ENCODE measurements at regions not wholly inside any gene's neighbourhood (a gene's known extent, or its start where the extent isn't known, plus 50 kb on each side); places are given as distances from the start of the nearest gene placed in this dataset.

DNA sequence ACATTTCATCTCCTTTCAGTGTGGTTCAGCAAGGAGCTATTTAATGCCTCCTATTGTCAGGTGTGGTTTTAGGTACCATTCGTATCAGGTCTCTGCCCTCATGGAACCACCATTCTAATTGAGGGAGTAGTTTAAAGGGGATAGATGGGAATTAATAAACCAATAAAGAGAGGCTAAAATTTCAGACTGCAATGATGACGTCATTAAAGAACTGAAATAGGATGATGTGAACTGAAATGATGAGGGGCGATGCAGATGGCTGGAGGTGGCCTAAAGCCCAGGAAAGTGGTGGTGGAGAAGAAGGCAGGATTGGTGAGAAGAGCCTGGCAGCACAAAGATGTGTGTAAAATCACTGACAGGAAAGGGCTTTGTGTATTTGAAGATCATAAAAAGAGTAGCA lies 148.9 kb upstream of the RBFOX1 start:
- no peak for DNase-seq

DNA sequence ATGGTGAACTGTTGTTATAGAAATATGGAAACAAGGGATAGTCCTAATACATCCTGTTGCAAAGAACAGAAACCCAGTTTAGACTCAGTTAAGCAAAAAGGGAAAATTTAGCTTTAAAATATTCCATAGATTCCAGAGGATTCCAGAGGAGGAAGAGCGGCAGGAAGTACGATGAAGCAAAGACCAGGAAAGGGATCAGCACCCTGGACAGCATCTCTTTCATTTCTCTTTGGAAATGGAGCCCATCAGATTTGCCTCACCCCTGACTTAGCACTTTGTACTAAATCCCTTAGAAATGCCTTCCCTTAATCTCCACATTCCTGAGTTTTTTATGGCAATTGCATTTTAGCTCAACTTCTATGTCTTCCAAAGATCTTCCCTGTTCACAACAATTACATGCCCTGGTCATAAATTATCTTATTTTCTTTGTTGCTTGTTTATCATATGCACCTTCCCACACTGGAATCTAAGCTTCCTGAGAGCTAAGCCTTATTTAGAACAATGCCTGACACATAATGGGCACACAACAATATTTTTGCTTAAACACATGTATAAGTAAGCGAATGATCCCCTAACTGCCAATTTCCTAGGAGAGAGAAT lies 150.0 kb upstream of the RBFOX1 start:
- peak; percentile 63 for DNase-seq

GRCh38 chr16:7177875-7178274 lies 154.8 kb upstream of the RBFOX1 start:
- no peak for DNase-seq

DNA sequence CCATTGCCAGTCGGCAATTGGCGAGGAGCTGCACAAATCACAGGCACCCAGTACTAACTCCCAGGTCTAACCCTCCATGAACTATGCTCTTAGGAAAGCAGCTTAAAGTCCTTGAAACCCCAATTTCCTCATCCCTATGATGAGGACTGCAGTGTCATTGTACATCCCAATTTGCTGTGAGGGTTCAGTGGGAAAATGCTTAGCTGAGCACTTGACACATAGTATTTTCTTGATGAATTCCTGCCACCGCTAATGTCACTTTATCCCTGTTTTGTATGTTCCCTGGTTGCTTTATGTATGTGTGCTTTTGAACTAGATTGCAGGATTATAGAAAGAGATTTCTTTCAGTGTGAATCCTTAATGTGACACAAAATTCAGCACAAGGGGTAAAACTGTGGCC lies 161.5 kb upstream of the RBFOX1 start:
- DNase-seq, result no peak

GRCh38 chr16:7167626-7168025 lies 165.0 kb upstream of the RBFOX1 start:
- DNase-seq, result no peak

DNA sequence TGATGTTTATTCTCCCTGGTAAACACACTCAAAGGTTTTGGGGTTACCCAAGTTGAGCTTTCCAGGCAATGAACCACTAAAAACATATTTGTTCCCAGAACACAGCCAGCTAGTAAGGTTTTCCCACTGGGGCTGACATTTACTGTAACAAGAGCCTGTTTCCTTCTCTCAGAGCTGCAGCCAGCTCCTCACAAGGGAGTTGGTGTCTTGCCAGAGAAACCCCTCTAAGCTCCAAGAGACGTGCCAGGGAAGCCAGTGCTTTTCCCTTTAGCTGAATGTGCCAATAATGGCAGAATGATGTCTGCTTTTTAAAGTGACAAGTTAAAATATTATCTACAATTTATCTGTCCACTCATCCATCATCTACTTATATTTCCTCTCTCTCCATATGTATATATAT lies 170.8 kb upstream of the RBFOX1 start:
- DNase-seq, result no peak

GRCh38 chr16:7160093-7160492 lies 172.6 kb upstream of the RBFOX1 start:
- no peak for DNase-seq

GRCh38 chr16:7158481-7158880 lies 174.2 kb upstream of the RBFOX1 start:
- DNase-seq, result no peak

DNA sequence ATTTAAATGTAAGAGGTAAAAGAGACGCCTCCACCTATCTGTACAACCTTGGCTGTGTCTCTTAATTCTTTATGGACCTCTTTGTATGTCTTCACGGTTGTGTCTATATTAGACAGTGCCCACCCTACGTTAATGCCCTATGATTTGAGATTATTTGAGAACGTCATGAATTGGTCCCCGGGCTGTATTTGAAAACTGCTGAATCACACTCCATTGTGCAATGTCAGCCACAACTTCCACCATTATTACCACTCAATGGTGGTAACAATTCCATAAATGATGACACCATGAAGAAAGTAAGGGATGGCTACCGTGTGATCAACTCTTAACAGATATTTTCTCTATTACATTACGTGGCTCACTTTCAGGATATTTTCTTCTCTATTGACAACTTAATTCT lies 182.4 kb upstream of the RBFOX1 start:
- no peak for DNase-seq

- no peak for DNase-seq
These were observed 184.0 kb upstream of the RBFOX1 start for GRCh38 chr16:7148606-7149005.

GRCh38 chr16:7140899-7141298 lies 191.7 kb upstream of the RBFOX1 start:
- DNase-seq, result no peak

DNA sequence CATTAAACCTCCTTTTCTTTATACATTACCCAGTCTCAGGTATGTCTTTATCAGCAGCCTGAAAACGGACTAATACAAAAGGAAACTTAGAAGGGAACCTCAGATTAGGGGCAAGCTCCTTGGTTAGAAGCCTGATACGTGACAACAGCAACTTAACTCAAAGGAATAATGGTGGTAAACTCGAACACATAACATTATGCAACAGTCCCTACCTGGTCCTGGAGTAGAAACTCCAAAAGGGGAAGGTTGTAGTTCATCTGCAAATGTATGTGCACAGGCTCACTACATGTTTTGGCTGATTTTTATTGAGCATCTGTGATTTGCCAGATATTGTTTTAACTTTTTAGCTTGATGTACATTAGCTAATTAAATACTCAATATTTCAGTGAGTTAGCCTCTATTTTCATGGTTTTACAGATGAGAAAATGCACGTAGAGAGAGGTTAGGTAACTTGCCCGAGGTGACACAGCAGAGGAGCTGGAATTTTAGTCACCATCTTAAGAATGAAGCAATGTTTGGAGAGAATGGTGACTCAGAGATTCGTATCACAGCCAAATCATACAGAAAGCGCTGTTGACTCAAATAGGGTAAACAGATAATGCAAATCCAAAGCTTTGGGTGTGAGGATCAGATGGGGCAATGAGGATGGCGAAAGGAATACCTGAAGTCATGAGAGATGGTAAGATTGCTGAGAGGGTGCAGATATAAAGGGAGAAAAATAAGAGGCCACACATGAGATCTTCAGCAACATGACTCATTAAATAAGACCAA lies 194.9 kb upstream of the RBFOX1 start:
- no peak for DNase-seq

- DNase-seq, result no peak
These were observed 200.2 kb upstream of the RBFOX1 start for GRCh38 chr16:7132465-7132864.

DNA sequence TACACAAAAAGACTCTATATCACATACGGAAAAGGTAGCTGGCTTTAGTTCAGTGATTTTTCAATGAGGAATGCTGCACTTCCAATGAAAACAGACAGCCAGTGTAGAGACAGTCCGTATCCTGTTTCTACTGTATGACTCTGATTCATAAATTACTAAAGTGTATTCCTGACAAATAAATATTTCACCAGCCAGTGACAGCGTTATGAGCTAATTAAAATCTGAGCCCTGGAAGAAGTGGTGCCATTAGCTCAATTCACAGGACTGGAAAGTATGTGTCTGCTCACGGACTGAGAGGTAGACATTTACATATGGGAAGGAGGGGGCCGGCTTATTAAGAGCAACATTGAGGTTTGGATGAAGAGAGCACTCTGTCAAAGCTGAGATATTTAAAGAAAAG lies 207.9 kb upstream of the RBFOX1 start:
- DNase-seq, result peak; percentile 42

GRCh38 chr16:7124242-7124641 lies 208.4 kb upstream of the RBFOX1 start:
- DNase-seq, result no peak

GRCh38 chr16:7116734-7117133 lies 215.9 kb upstream of the RBFOX1 start:
- no peak for DNase-seq

DNA sequence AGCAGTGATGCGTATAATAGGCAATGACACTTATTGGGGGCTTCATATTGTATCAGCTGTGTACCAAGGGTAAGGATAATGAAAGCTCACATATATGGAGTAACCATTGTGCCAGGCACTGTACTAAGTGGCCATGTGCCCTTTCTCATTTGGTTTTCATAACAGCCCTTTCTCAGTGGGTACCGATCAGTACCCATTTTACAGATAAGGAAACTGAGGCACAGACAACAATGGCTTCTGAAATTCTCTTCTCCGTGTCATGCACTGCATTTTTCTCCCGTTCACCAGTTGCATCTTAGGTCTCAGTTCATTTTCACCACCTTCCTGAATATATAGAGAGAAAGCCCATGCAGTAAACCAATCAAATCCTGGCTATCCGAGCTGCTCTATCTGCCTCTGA lies 216.7 kb upstream of the RBFOX1 start:
- DNase-seq, result no peak

GRCh38 chr16:7113949-7114348 lies 218.7 kb upstream of the RBFOX1 start:
- DNase-seq, result no peak

DNA sequence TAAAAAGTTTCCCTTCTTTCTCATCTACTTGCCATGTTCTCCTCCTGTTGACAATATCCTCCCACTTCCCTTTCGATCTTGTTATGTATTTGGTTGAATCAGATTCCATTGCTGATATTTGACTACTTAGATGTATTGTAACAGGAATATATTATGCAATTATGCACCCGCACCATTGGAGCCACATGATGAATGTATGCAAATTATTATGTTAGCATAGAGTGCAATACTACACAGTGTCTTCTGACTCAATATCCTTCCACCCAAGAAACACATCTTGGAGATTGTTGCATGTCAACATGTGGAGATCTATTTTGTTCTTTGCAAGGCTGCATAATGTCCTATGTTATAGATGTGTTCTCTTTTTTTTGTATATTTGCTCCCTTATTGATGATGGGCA lies 219.2 kb upstream of the RBFOX1 start:
- DNase-seq, result no peak

DNA sequence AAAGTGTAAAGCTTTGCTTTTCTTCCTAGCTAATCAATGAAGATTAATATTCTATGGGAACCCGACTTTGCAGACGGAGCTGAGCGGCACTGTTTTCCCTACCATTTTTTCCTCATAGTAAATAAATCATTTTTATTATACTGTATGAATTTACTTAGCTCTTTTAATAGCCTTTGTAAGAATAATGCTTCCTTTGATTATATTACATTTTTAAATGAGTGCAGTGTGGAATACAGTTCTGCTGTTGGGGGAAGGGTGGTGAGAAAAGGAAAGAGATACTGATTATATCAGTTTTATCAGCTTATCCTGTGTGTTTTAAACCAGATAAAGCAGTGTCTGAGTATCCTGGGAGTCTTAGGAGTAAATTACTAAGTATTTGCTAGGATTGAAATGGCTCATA lies 221.4 kb upstream of the RBFOX1 start:
- no peak for DNase-seq

DNA sequence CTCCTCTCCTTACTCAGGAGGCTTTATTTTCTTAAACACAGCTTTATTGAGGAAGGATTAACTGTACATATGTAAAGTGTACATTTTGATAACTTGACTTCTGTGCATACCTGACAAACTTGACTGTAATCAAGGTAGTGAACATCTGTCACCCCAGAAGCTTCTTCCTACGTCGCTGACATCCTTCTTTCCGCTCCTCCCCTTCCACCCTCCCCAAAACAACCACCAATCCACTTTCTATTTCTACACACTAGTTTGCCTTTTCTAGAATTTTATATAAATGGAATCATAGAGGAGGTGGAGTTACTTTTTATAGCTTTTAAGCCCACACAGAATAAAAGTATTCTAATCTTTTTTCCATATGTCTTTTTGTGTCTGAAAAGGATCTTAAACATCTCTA lies 225.2 kb upstream of the RBFOX1 start:
- DNase-seq, result no peak

- DNase-seq, result no peak
These were observed 229.6 kb upstream of the RBFOX1 start for GRCh38 chr16:7103056-7103455.

DNA sequence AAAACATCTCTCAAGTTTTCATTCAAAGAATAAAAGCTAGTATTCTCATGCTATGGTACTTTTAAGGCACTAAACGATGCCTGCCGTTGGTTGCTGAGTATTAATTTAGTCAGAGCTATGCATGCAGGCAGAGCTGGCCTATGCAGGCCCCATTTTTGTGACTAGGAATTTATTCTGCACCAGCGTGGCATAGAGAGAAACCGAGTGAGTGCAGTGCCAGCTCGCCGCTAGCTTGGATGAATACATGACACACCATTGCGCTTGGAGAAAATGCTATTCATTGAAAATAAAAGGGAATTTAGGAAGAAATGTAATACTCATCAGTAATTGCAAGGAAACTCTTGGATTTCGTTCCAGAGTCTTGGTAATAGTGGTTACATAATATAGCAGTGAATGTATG lies 231.6 kb upstream of the RBFOX1 start:
- DNase-seq, result no peak

DNA sequence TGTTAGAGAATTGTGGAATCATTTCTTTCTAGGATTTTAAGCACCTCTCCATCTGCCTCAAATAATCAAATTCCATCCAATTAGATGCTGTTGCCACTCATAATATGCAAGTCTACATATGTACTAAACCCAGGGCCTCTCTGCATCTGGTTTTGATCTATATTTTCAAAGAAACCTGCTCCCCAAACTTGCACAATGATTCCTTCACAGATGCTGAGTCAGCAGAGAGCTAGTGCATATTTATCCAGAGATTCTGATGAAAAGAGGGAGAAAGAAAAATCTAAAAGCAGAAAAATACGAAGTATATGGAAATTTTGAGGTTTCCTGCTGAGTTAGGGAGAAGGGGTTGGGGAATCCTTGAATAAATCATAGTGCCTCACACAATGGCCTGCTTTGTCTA lies 235.1 kb upstream of the RBFOX1 start:
- DNase-seq, result no peak
